PFSK-1 (cell line): ENCODE measurements at regions not wholly inside any gene's neighbourhood (a gene's known extent, or its start where the extent isn't known, plus 50 kb on each side); places are given as distances from the start of the nearest gene placed in this dataset.

Experiments
- POLR2AphosphoS5 ChIP-seq: IDR thresholded peaks from 2 replicates; pipeline ENCODE4 v1.6.1; 2012; ENCODE audit warnings: low read depth, mild to moderate bottlenecking, control low read depth, low read length, moderate library complexity
- TAF1 ChIP-seq: IDR thresholded peaks from 2 replicates; pipeline ENCODE4 v1.6.1; 2012; ENCODE audit warnings: low read length, control low read depth, borderline replicate concordance; ENCODE audit not compliant: insufficient read depth

- no peak for TF ChIP-seq TAF1
- TF ChIP-seq POLR2AphosphoS5: no peak
Measured at GRCh38 chr1:233463333-233463732, 135.8 kb downstream of the MAP3K21 start.
